ENCODE measurements at regions not wholly inside any gene's neighbourhood (a gene's known extent, or its start where the extent isn't known, plus 50 kb on each side); places are given as distances from the start of the nearest gene placed in this dataset.

DNA sequence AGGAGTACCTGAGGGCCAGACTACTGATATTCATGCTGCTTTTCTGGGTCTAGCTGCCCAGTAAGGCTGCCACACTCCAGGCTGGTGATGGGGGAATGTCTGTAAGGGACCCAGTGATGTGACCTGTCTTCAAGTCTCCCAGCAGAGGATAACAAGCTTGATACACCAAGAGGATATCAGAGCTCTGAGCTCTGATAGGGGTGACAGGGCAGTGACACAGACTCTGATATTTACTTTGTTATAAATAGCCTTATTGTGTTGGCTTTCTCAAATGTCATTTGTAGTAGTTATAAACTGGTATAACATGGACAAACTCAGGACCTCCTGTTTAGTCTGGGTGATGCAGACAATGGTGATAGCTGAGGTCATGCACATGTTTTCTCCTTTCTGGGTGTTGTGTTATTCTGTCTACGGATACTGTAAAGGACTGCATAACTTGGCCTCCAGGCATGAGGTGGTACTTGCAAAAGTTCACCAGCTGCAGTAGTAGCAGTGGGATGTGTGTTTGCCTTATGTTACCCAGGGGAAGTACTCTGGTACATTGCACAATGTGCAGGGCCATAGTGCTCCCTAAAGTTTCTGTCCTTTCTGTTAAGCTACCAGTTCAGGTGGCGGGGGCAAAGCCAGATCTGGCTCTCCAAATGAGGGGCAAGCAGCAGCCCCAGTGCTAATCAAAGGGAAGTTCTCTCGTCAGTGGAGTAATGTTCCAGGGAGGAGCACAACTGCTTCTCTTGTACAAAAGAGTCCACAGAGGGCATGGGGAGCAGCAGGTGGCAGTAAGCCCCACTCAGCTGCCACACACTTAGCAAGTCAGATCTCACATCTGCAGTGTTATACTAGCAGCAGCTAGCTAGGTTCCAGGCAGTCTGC, 812.2 kb downstream of the JRKL start:
- DNase-seq: peak; percentile 12

DNA sequence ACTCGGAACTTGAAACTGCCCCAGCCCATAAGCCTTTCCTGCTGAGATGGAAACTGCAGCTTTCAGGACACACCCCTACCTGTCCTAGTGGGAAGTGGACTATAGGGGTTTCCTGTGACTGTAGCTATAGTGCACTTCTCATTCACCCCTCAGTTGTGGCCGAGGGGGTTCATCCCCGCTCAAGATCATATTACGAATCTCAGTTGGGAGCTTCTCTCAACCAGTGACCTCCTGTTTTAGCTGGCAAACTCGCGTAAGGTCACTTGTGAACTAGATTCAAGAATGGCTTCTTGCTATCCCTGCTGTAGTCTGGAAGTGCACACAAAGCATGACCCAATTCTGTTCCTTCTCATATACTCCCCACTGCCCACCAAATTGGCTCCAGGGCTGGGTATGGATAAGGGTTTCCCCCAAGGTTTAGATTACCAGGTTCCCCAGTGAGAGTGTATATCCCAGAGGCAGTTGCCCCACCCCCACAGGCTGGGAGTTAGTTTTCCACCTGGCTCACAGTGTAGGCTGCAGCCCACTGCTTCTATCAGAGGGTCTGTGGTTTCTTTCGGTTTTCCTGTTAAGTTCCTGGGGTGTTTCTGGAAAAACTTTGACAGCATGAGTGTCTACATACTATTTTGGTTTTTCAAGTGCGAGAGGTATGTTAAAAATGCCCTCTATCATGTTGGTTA, 812.9 kb downstream of the JRKL start:
- DNase-seq: no peak

DNA sequence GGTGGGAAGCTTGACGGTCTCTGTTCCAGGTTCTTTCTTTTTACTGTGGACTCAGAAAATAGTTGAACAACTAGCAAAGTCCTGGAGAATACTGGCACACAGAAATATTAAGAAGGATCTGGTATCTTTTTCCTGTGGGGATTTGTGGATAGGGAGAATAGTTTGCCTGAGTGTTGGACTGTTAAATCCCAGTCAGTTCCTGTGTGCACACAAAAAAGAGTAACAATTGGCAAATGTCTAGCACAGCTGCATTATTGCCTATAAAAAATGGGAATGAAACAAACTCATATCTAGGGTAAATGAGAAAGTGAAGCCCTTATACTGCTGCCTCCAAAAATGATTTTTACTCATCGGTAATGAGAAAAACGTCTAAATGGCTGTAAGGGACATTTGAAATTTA, 828.2 kb downstream of the JRKL start:
- no peak for DNase-seq

DNA sequence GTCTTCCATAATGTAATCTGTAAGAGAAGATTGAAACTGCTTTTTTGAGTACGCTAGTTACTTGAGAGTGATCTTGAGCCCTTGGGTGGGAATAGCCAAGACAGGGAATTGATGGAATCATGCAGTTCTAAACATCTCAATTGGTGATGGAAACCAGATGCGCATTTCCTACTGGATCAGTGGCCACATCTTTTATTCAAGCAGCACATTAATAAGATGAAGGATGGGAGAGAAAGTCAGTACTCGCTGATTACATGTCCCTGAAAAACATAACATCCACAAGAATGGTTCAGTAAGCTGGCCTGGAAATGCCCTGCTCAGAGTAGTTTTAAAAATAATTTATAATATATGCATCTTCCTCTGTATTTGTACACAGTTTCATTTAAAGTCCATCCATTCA, 833.8 kb downstream of the JRKL start:
- no peak for DNase-seq

DNA sequence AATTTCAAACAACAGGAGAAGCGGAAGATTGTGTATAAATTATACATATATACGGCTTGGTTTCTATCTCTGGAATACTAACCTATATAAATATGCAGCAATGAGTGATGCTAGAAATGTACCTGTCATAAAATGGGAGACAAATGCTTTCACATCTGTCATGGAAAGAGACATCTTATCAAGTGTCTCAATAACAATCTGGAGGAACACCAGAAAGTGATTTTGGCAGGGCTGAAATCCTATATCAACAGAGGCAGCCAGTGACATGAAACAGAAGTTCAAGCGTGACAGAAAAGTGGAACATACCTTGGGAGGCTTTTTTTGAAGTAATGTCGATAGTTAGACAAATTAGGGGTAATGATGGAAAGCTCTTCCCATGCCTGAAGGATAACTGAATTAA, 834.6 kb downstream of the JRKL start:
- peak; percentile 10 for DNase-seq

DNA sequence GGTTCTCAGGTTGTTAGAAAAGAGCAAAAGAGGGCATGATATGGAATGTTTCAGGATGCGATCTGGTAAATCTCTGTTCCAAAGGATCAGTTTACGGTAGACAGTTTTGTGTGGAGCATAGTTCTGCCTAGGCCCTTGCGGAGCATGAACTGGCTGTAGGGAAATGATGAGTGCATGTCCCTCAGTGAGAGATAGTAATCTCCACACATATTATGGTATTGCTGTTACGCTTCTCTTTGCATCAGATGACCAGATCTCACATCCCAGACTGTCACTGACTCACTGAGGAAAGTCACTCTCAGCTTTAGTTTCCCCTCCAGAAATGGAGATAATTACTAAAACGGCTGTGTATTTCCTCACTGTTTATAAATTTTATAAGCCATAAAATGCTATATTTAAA, 836.0 kb downstream of the JRKL start:
- no peak for DNase-seq

DNA sequence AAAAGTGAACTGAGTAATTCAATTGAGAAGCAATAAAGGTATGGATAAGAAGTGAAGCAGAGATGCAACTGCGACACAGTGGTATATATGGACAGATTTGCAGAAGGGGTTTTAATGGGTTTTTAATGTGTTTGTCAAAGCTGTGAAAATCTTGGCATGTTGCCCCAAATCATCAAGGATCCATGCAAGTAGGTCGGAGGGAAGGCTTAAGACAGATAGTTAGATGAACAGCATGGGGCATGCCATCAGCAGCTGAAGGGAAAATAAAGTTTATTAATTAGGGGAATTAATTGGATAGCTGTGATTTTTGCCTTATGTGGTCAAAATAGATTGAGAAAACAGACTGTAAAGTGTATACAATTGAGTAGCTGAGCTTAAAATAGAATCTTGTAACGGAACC, 840.1 kb downstream of the JRKL start:
- no peak for DNase-seq

DNA sequence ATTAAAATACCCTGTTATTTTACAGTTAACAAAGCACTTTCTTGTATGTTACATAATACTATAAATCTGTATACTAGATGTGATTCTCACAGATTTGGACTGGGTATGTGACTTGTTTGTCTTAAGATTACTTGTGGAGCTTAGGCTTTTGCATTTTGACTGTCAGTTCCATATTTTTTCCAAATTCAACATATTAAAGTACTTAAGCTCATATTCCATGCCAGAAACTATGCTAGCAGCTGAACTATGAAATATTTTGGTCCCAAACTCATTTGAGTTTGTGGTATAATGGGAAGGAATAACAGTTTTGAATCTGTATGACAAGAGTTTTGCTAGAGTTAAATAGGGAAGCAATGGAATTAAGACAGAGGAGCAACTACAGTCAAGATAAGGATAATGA, 841.4 kb downstream of the JRKL start:
- DNase-seq: no peak

DNA sequence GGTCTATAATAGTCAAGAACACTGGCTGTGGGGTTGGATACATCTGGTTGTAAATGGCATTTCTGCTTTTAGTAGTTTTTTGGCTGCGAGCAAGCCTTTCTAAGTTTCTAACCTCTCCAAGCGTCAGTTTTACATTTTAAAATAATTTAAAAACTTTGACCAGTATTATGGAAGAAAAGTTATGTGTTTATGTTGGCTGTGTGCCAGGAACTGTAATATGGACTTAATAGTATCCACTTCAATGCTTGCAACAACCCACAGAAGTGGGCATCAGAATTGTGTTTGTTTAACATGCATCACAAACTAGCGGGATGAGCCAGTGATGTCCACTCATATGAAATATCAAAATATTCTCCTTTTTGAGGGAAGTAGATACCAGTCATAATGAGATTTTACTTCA, 844.2 kb downstream of the JRKL start:
- peak; percentile 32 for DNase-seq

DNA sequence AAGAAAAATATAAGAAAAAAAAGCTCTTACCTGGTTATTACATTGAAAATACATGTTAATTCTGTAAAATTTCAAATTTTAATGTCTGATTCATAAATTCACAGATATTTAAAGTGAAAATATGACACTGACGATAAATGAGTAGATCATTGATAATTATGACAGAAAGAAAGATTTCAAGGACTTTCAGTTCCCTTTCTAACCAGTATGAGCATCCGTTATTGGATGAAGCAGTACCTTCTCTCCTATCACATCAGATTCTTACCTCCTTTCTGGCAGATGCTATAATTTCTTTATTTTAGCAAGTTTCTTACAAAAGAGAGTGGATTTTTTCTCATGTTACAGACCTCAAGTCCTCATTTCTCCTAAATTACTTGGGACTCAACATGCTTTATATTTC, 847.3 kb downstream of the JRKL start:
- DNase-seq: no peak

DNA sequence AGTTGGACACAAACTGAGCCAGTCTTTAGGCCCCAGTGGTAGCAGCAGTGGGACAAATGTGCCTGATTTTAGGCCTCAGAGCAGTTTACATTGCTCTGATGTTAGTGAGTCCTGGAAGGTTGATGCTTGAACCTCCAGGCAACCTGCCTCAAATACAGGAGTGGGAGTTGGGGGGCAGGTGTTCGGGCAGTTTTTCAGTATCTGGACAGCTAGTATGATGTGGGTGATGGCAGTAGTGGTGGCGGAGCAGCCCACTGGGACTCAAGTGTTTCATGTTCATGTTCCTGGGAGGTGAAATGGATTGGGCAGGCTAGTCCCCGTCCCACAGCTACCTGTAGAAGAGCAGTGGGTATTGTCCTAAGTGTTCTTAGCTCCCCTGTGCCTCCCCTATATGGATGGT, 857.8 kb downstream of the JRKL start:
- DNase-seq: no peak

DNA sequence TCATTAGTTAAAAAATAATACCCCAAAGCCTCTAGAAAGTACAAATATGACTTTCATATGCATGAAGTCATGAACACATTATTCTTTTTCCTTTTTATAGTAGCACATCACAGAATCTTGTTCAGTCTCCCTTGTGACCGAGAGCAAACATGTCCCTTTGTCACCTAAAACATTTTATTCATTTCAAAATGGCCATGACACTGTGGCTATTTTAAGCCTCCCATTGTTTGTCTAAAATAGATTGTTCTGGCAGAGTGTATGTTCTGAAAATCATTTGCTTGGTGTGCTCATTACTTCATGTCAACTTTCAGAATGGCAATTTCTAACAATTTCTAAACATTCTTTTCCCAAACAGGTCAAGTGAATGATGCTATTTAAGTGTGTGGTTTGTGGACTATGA, 865.0 kb downstream of the JRKL start:
- DNase-seq: no peak

DNA sequence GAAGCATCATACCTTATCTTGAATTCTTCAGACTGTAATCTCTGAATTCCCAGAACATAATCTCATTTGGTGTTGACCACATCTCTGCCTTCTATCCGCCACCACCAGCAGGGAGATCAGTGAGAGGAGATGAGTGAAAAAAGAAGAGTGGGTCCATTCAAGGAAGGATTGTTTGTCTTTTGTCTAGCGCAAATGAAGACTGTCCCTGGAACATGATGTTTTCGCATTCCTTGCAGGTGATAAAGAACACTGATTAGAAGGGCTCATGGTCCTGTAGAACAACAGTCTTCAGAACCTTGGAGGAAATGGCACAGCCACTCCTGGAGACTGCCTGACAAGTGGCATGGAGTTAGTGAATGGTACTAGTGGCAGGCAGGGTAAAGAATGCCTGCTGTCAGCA, 869.6 kb downstream of the JRKL start:
- DNase-seq: no peak

DNA sequence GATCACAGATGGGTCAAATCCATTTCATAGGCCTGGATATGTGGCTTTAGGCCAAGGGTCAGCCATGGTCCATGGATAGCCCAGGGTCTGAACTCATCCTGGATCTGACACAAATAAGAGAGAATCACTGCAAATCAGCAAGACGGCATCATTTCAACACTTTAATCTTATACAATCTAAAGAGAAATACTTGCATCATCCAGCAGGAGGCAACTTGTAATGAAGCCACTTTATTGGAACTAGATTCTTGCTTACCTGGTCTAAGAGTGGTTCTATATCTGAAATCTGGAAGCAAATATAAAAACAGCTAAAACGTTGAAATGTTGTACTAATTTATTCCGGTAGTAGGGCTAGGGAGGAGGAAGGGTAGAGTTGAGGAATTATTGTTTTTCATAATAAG, 870.1 kb downstream of the JRKL start:
- DNase-seq: no peak

DNA sequence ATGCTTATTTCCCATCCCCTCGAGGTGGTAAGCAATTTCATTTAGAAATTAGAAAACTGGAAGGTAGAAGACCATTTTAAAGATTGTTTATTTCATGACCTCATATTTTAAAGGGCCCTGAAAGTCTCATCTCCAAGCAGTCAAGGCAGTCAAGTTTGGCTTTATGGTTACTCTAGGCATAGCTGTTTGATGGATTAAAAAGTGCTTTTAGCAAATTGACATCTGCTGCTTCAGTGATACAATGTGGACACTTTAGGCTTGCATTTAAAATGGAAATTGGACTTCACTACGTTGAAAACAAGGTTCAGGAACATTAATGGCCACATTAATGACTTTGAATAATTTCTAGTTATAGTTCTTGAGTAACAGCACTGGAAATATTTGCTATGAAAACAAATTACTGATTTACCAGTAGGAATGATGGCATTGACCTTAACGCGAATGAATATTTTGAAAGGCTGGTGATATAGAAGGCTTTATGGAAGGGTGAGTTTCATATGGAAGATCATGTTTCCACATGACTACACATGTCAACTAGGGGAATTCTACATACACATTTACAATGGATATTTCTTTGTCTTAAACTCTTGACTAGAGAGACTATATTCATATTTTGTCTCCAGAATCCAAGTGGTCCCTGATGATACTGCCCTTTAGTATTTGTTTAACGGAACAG, 873.5 kb downstream of the JRKL start:
- DNase-seq: peak; percentile 67

DNA sequence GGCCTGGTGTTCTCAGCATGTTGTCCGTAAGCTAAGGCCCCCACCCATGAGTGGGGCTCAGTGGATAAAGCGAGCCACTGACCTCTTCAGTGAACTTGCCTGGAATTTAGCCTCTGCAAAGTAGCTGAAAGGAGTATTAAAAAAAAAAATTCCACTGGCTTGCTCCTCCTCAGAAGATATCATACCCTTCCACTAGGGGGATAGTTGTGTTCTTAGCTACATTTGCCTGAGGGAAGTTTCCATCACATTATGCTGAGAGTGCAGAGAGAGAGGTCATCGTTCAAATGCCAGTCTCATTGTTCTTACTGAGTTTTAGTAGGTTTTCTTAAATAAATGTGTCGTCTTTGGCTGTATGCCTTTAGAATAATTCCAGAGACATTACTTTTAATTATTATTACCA, 879.7 kb downstream of the JRKL start:
- no peak for DNase-seq

DNA sequence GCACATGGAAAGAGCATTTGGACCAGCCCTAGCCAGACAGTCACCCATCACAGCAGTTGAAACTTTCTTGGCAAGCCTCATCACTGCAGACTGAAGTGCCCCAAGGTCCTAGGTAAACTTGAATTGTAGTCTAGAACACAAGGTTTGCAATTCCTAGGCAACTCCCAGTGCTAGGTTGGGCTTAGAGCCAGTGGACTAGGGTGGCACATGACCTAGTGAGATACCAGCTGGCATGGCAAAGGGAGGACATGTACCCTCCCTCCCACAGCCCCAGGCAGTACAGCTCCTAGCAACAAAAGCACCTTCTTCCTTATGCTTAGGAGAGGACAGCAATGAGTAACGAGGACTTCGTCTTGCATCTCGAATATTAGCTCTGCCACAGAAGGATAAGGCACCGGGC, 889.5 kb downstream of the JRKL start:
- DNase-seq: no peak

DNA sequence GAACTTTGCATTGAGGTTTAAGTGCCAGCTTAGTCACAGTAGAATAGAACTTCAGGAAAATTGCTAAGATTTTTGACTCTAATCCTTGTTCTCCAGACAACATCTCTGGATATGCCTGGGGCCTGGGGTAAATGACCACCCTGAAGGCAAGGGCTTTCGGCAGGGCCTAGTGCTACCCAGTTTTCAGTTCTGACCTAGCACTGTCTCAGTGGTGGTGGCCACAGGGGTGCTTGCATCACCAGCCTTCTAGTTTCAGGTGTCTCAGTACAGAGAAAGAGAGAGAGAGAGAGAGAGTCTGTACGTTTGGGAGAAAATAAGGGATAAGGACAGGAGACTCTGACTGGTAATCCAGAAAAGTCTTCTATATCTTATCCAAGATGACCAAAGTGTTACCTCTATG, 890.5 kb downstream of the JRKL start:
- DNase-seq: no peak

DNA sequence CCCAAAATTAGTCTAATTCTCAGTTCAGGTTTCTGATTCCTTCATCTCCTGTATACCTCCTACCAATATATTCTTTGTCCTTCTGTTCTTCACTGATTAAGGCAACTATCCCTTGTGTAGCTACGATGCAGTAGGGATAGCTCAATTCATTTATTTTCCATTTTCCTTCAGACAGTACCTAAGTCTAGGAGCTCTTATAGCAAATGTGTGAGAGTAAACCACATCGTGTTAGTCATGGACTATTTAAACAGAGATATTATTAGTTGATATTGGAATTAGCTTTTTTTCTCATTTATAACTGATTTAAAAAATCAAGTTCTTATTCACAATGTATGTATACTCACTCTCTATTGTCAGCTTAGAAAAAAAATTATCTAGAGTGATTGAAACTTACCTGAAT, 900.0 kb downstream of the JRKL start:
- no peak for DNase-seq

DNA sequence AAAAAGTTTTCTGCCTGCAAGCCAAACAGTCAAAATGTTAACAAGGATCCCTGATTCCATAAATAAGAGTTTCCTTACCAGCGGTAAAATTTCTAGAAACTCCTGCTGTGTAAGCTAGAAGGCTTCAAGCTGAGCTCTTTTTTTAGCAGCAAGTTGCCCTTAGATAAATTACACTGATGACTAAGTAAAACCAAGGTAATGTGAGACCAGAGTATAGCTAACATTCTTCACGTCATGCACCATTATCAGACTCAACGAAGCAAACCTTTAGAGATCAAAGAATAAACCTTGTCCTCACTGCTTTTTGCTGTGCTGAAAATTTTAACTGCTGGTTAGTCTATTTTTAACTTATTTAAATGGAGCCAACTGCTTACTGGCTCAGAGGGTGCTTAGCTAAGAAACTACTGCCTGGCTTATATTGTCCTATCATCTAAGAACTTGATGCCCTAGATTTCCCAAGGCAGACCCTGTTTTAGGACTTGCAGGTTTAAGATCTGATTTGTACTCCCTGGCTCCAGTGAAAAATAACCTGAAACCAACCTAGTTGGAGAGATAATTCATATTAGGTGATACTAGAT, 900.7 kb downstream of the JRKL start:
- no peak for DNase-seq

DNA sequence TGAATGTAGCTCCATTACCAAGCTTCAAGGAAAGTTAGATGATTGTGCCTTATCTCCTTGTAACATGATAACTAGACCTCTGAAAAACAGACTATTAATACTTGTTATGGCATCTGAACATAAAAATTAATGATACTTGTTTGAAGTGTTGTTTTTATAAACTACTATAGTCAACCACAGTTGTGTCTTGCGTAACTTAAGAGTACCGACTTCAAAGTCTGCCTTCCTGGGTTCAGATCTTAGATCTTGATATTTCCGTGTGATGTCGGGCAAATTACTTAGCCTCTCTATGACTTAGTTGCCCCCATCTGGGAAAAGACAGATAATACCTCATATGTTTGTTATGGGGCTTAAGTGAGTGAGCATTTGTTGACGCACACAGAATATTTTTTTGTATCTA, 906.5 kb downstream of the JRKL start:
- no peak for DNase-seq

DNA sequence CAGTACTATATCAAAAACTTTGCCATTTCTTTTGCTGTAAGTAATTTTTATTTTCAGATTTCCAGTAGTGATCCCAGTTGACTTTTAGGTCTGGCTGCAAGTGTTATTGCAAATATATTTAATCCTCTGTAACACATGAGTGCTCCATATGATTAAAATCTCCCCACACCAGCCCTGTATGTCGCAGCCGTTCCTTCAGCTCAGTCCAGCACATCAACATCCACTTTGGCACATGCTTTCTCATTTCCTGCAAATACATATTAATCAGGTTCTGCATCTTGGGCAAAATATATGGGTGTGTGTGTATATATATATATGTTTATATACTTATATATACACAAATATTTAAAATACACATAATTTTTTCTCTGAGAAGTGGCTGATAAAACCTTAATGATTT, 919.5 kb downstream of the JRKL start:
- no peak for DNase-seq

DNA sequence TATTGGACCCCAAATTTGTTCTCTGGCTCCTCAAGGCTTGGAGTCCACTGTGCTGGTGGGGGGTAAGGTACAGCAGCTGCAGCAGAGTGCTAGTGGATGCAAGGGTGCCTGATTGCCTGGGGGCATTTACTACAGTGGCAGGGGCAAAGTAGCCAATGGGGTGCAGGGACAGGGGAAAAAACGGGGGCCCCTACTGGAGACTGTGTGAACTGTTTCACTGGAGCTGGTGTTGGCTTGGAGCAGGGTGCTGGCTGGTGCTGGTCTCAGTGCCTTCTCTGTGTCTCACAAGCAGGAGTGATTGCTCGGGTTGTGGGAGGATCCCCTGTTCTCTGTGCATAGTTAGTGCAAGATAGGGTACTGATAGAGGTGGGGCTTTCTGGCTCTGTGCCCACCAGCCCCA, 935.9 kb downstream of the JRKL start:
- no peak for DNase-seq

DNA sequence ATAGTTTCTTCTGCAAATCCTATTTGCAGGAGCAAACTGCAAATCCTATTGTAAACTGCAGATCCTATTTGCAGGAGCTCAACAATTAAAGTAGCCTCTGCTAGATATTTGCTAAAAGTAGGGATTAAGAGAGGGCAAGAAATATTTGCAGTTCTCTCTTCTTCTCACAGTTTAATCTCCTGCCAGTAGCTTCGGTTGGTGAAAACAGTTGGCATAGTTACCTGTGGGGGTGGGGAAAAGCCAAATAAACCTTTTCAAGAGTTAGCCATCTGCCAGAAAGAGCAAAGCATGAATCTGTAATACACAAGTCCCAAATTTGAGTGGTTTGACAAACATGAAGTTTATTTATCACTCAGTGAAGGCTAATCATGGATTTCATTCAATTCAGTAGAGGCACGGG, 942.5 kb downstream of the JRKL start:
- no peak for DNase-seq
